H9 (cell line): ENCODE measurements at regions not wholly inside any gene's neighbourhood (a gene's known extent, or its start where the extent isn't known, plus 50 kb on each side); places are given as distances from the start of the nearest gene placed in this dataset.

ENCODE experiments used
- DNase-seq: peaks from one replicate; pipeline ENCODE4 v3.0.0-alpha.2; 2017
- H2AFZ ChIP-seq: one replicate; pipeline ENCODE4 v1.6.1; 2013; ENCODE audit warnings: mild to moderate bottlenecking, low read length, control low read depth, moderate library complexity
- H2AK5ac ChIP-seq: 2 replicates; pipeline ENCODE4 v1.6.1; 2013; ENCODE audit warnings: low read length, control low read depth, mixed read lengths; ENCODE audit not compliant: insufficient read length
- H2BK120ac ChIP-seq: one replicate; pipeline ENCODE4 v1.6.1; 2013; ENCODE audit warnings: low read depth, mild to moderate bottlenecking, low read length, control low read depth, inconsistent platforms; ENCODE audit not compliant: poor library complexity, severe bottlenecking
- H2BK12ac ChIP-seq: 2 replicates; pipeline ENCODE4 v1.6.1; 2013; ENCODE audit warnings: low read length, control low read depth, mixed read lengths, low read depth; ENCODE audit not compliant: insufficient read length
- H2BK15ac ChIP-seq: 2 replicates; pipeline ENCODE4 v1.6.1; 2013; ENCODE audit warnings: low read depth, low read length, control low read depth
- H2BK20ac ChIP-seq: one replicate; pipeline ENCODE4 v1.6.1; 2013; ENCODE audit warnings: low read depth, mild to moderate bottlenecking, low read length, control low read depth, inconsistent platforms; ENCODE audit not compliant: poor library complexity, severe bottlenecking
- H2BK5ac ChIP-seq: 2 replicates; pipeline ENCODE4 v1.6.1; 2013; ENCODE audit warnings: low read length, control low read depth, mixed read lengths; ENCODE audit not compliant: insufficient read length
- H3K14ac ChIP-seq: 2 replicates; pipeline ENCODE4 v1.6.1; 2013; ENCODE audit warnings: low read length, control low read depth; ENCODE audit not compliant: insufficient read depth
- H3K18ac ChIP-seq: 2 replicates; pipeline ENCODE4 v1.6.1; 2013; ENCODE audit warnings: low read depth, mild to moderate bottlenecking, mixed read lengths, low read length, control low read depth; ENCODE audit not compliant: insufficient read length
- H3K23ac ChIP-seq: 2 replicates; pipeline ENCODE4 v1.6.1; 2013; ENCODE audit warnings: low read length, control low read depth, mixed read lengths, low read depth; ENCODE audit not compliant: insufficient read length
- H3K23me2 ChIP-seq: 2 replicates; pipeline ENCODE4 v1.6.1; 2013; ENCODE audit warnings: low read depth, mild to moderate bottlenecking, mixed read lengths, low read length, control low read depth; ENCODE audit not compliant: insufficient read length, poor library complexity, severe bottlenecking
- H3K27ac ChIP-seq: 2 replicates; pipeline ENCODE4 v1.5.1; 2013; ENCODE audit warnings: low read length, control low read depth, mixed read lengths, low read depth; ENCODE audit not compliant: insufficient read length
- H3K27me3 ChIP-seq: 2 replicates; pipeline ENCODE4 v1.6.1; 2013; ENCODE audit warnings: low read length, control low read depth, inconsistent platforms; ENCODE audit not compliant: insufficient read depth
- H3K4ac ChIP-seq: 2 replicates; pipeline ENCODE4 v1.6.1; 2013; ENCODE audit warnings: low read depth, mild to moderate bottlenecking, control low read depth, inconsistent platforms, low read length, moderate library complexity
- H3K4me1 ChIP-seq: 2 replicates; pipeline ENCODE4 v1.6.1; 2013; ENCODE audit warnings: low read length, control low read depth, inconsistent platforms; ENCODE audit not compliant: insufficient read depth
- H3K4me2 ChIP-seq: 2 replicates; pipeline ENCODE4 v1.6.1; 2013; ENCODE audit warnings: low read length, control low read depth, mixed read lengths; ENCODE audit not compliant: insufficient read length, insufficient read depth
- H3K56ac ChIP-seq: 2 replicates; pipeline ENCODE4 v1.6.1; 2013; ENCODE audit warnings: low read depth, mild to moderate bottlenecking, mixed read lengths, low read length, control low read depth; ENCODE audit not compliant: insufficient read length
- H3K79me1 ChIP-seq: 2 replicates; pipeline ENCODE4 v1.6.1; 2013; ENCODE audit warnings: low read depth, mild to moderate bottlenecking, moderate library complexity, low read length, control low read depth, inconsistent platforms; ENCODE audit not compliant: insufficient read depth, poor library complexity, severe bottlenecking
- H3K79me2 ChIP-seq: 2 replicates; pipeline ENCODE4 v1.6.1; 2013; ENCODE audit warnings: low read length, control low read depth, inconsistent platforms; ENCODE audit not compliant: insufficient read depth
- H3K9ac ChIP-seq: 2 replicates; pipeline ENCODE4 v1.6.1; 2013; ENCODE audit warnings: low read length, control low read depth, mixed read lengths; ENCODE audit not compliant: insufficient read length; ENCODE audit errors: extremely low read depth
- H3K9me3 ChIP-seq: one replicate; pipeline ENCODE4 v1.6.1; 2013; ENCODE audit warnings: low read depth, low read length, inconsistent platforms; ENCODE audit not compliant: control insufficient read depth
- H3T11ph ChIP-seq: one replicate; pipeline ENCODE4 v1.6.1; 2013; ENCODE audit warnings: mild to moderate bottlenecking, low read length, control low read depth, inconsistent platforms
- H4K20me1 ChIP-seq: one replicate; pipeline ENCODE4 v1.6.1; 2013; ENCODE audit not compliant: control insufficient read depth, insufficient read length, insufficient read depth
- H4K5ac ChIP-seq: 2 replicates; pipeline ENCODE4 v1.6.1; 2013; ENCODE audit warnings: low read depth, mild to moderate bottlenecking, mixed read lengths, low read length, control low read depth; ENCODE audit not compliant: insufficient read length
- H4K8ac ChIP-seq: replicated peaks from 2 replicates; pipeline ENCODE4 v1.6.1; 2013; ENCODE audit warnings: low read length, control low read depth, mixed read lengths, low read depth; ENCODE audit not compliant: insufficient read length
- H4K91ac ChIP-seq: 2 replicates; pipeline ENCODE4 v1.6.1; 2013; ENCODE audit warnings: low read depth, mild to moderate bottlenecking, moderate library complexity, mixed read lengths, low read length, control low read depth; ENCODE audit not compliant: insufficient read length
- H3K27ac Mint-ChIP-seq, 3 experiments: 2 replicates in 2 of 3; 3 replicates in 1 of 3; pipeline ENCODE4 v1.8.0; 2020 to 2021; ENCODE audit warnings: mixed read lengths in 3 of 3, mild to moderate bottlenecking in 1 of 3, moderate library complexity in 1 of 3
- H3K27me3 Mint-ChIP-seq: 2 replicates; pipeline ENCODE4 v1.8.0; 2021; ENCODE audit warnings: low read depth, mild to moderate bottlenecking, moderate library complexity, mixed read lengths
- H3K36me3 Mint-ChIP-seq, 3 experiments: 2 replicates in 2 of 3; 3 replicates in 1 of 3; pipeline ENCODE4 v1.8.0; 2020 to 2021; ENCODE audit warnings: low read depth in 3 of 3, mixed read lengths in 3 of 3; ENCODE audit not compliant: insufficient read depth in 1 of 3
- H3K4me1 Mint-ChIP-seq, 2 experiments: 2 replicates each; pipeline ENCODE4 v1.8.0; 2020; ENCODE audit warnings: mixed read lengths in 2 of 2
- H3K4me3 Mint-ChIP-seq, 2 experiments: 2 replicates in 1 of 2; 3 replicates in 1 of 2; pipeline ENCODE4 v1.8.0; 2020 to 2021; ENCODE audit warnings: mild to moderate bottlenecking in 2 of 2, mixed read lengths in 2 of 2, moderate library complexity in 1 of 2
- H3K9me3 Mint-ChIP-seq, 2 experiments: 2 replicates in 1 of 2; 3 replicates in 1 of 2; pipeline ENCODE4 v1.8.0; 2020; ENCODE audit warnings: mild to moderate bottlenecking in 2 of 2, mixed read lengths in 2 of 2, moderate library complexity in 1 of 2
- CTCF ChIP-seq: fragments of 200-600 bp; sonication (generic); conservative IDR thresholded peaks from 3 replicates; pipeline ENCODE4 v1.8.0; 2021; ENCODE audit warnings: antibody characterized with exemption, mild to moderate bottlenecking
- WGBS: extraction: QIAGEN DNeasy Blood & Tissue Kit; methylation state at CpG from one replicate; pipeline ENCODE4 v1.1.7; 2013; ENCODE audit warnings: missing lambda C conversion rate, low lambda C conversion rate, mixed read lengths; ENCODE audit not compliant: insufficient read length; ENCODE audit errors: extremely low coverage; 5-methylcytosine and 5-hydroxymethylcytosine counted together

GRCh38 chr9:113720495-113720894, 155.6 kb upstream of the ZNF618 start:
- Histone ChIP-seq H3K79me2 (no peaks in the 10 kb centered on the region), H3K4ac (no peak overlapping the region), H4K8ac (no peak overlapping the region), H2BK12ac (no peak overlapping the region), H2AK5ac (no peak overlapping the region), H3K9ac (no peak overlapping the region), H3K4me2 (peak overlapping the region; percentile 11), H4K91ac (no peak overlapping the region), H3K27ac (no peak overlapping the region), H2BK120ac (no peak overlapping the region), H4K20me1 (no peaks in the 10 kb centered on the region), H3K14ac (no peak overlapping the region), H3K9me3 (no peaks in the 10 kb centered on the region), H2BK15ac (no peak overlapping the region), H2BK5ac (no peak overlapping the region), H3K56ac (no peak overlapping the region), H2AFZ (no peak overlapping the region), H3K23ac (no peak overlapping the region), H3K4me1 (peaks cover 5% of the 10 kb centered on the region; the same call in 1 of the 2 replicates), H3K27me3 (no peaks in the 10 kb centered on the region), H3T11ph (no peak overlapping the region), H3K18ac (no peak overlapping the region), H3K23me2 (no peaks in the 10 kb centered on the region), H3K79me1 (no peaks in the 10 kb centered on the region), H2BK20ac (no peak overlapping the region), H4K5ac (no peak overlapping the region)
- TF ChIP-seq CTCF: no peak
- peaks cover 0 to 8% (median 3%) of the 10 kb centered on the region in 3 experiments; a peak in 5 of 7 replicates for H3K36me3 Mint-ChIP-seq
- peaks cover 10 to 14% of the 10 kb centered on the region in 2 experiments for H3K4me1 Mint-ChIP-seq
- no CpG with 5 or more reads among the region's 4 CpGs for WGBS
- peaks cover 20% of the 10 kb centered on the region for H3K27me3 Mint-ChIP-seq
- H3K27ac Mint-ChIP-seq: peak overlapping the region in 1 of 3 experiments; percentile 62; a peak in 1 of 7 replicates
- peaks cover 4 to 18% of the 10 kb centered on the region in 2 experiments for H3K9me3 Mint-ChIP-seq
- peak overlapping the region in 1 of 2 experiments; percentile 41; a peak in 2 of 5 replicates for H3K4me3 Mint-ChIP-seq
- DNase-seq: peak; percentile 32
